Astrocyte (in vitro differentiated cells and primary cell): ENCODE measurements at regions not wholly inside any gene's neighbourhood (a gene's known extent, or its start where the extent isn't known, plus 50 kb on each side); places are given as distances from the start of the nearest gene placed in this dataset.

ENCODE experiments used
- DNase-seq: peaks from one replicate; pipeline ENCODE4 v3.0.0-alpha.2; 2010; ENCODE audit warnings: low read depth
- FAIRE-seq: peaks from 2 replicates; lab custom pipeline; 2011; peaks lifted over from hg19 to GRCh38; lab: Jason Lieb, UNC
- H2AFZ ChIP-seq: 2 replicates; pipeline ENCODE4 v1.6.0; 2012; ENCODE audit warnings: low read depth, low read length, inconsistent platforms
- H3K27ac ChIP-seq: 2 replicates; pipeline ENCODE4 v1.5.1; 2011; ENCODE audit warnings: low read depth, low read length, inconsistent platforms
- H3K27me3 ChIP-seq: 2 replicates; pipeline ENCODE4 v1.6.0; 2011; ENCODE audit warnings: low read length, inconsistent platforms; ENCODE audit not compliant: insufficient read depth
- H3K36me3 ChIP-seq: 2 replicates; pipeline ENCODE4 v1.5.1; 2011; ENCODE audit warnings: low read length, inconsistent platforms; ENCODE audit not compliant: insufficient read depth
- H3K4me1 ChIP-seq: 2 replicates; pipeline ENCODE4 v1.5.1; 2011; ENCODE audit warnings: low read length, inconsistent platforms; ENCODE audit not compliant: insufficient read depth
- H3K4me2 ChIP-seq: 2 replicates; pipeline ENCODE4 v1.6.0; 2012; ENCODE audit warnings: low read length, inconsistent platforms
- H3K4me3 ChIP-seq: 2 replicates; pipeline ENCODE4 v1.5.1; 2011; ENCODE audit warnings: low read depth, mild to moderate bottlenecking, low read length, inconsistent platforms; ENCODE audit not compliant: insufficient read depth
- H3K79me2 ChIP-seq: 2 replicates; pipeline ENCODE4 v1.6.0; 2012; ENCODE audit warnings: mild to moderate bottlenecking, low read length, inconsistent platforms; ENCODE audit not compliant: insufficient read depth
- H3K9ac ChIP-seq: 2 replicates; pipeline ENCODE4 v1.6.0; 2012; ENCODE audit warnings: mild to moderate bottlenecking, low read length, inconsistent platforms
- H3K9me3 ChIP-seq: 2 replicates; pipeline ENCODE4 v1.5.1; 2012; ENCODE audit warnings: low read depth, mild to moderate bottlenecking, low read length, inconsistent platforms; ENCODE audit not compliant: insufficient read depth
- H4K20me1 ChIP-seq: 2 replicates; pipeline ENCODE4 v1.6.0; 2012; ENCODE audit warnings: low read length, inconsistent platforms; ENCODE audit not compliant: insufficient read depth
- H3K27ac Mint-ChIP-seq: one replicate; pipeline ENCODE4 v1.8.0; 2021; ENCODE audit warnings: mild to moderate bottlenecking, mixed read lengths; ENCODE audit not compliant: unreplicated experiment
- H3K27me3 Mint-ChIP-seq: one replicate; pipeline ENCODE4 v1.8.0; 2021; ENCODE audit warnings: low read depth, mixed read lengths; ENCODE audit not compliant: unreplicated experiment
- H3K36me3 Mint-ChIP-seq: one replicate; pipeline ENCODE4 v1.8.0; 2021; ENCODE audit warnings: low read depth, mixed read lengths; ENCODE audit not compliant: unreplicated experiment
- H3K4me1 Mint-ChIP-seq: one replicate; pipeline ENCODE4 v1.8.0; 2021; ENCODE audit warnings: low read depth, mixed read lengths; ENCODE audit not compliant: unreplicated experiment
- H3K4me3 Mint-ChIP-seq: one replicate; pipeline ENCODE4 v1.8.0; 2021; ENCODE audit warnings: mild to moderate bottlenecking, moderate library complexity, mixed read lengths; ENCODE audit not compliant: unreplicated experiment
- H3K9me3 Mint-ChIP-seq: one replicate; pipeline ENCODE4 v1.8.0; 2021; ENCODE audit warnings: mild to moderate bottlenecking, mixed read lengths; ENCODE audit not compliant: unreplicated experiment
- EZH2 ChIP-seq: IDR thresholded peaks from 2 replicates; pipeline ENCODE4 v1.6.1; 2012; ENCODE audit warnings: mild to moderate bottlenecking, low read length, inconsistent platforms; ENCODE audit not compliant: insufficient read depth
- TF ChIP-seq, protein P1 (sequence below): IDR thresholded peaks from 2 replicates; pipeline ENCODE4 v1.5.1; 2011; ENCODE audit warnings: low read depth, mild to moderate bottlenecking, inconsistent platforms, low read length, moderate library complexity; ENCODE audit not compliant: insufficient read depth

DNA sequence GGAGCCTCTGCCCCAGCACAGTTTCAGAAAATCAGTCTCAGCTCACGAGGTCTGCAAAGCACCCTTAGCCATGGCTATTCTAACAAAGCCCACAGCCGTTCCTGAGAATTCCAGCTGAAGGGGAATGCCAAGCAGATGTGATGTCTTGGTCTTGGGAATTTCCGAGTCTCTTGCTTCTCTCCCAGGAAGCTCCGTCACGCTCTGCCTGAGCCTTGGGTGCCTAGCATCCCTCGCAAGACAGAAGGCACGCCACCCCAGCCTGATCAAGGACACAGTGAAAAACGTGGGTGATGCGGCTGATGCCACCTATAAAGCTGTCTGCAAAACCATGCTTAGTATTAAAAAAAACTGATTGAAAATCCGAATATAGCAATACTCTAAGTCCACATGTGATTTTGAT, 254.6 kb downstream of the SH3BP4 start:
- H3K4me1 Mint-ChIP-seq = no peaks in the 10 kb centered on the region
- peaks cover 13% of the 10 kb centered on the region for H3K27me3 ChIP-seq
- H2AFZ ChIP-seq = no peak overlapping the region
- H3K4me1 ChIP-seq = no peaks in the 10 kb centered on the region
- no peak overlapping the region for H3K27ac ChIP-seq
- no peak overlapping the region for H3K9ac ChIP-seq
- FAIRE-seq (no peak), DNase-seq (no peak)
- no peaks in the 10 kb centered on the region for H4K20me1 ChIP-seq
- peaks cover 2% of the 10 kb centered on the region for H3K36me3 Mint-ChIP-seq
- no peaks in the 10 kb centered on the region for H3K36me3 ChIP-seq
- no peaks in the 10 kb centered on the region for H3K9me3 ChIP-seq
- H3K79me2 ChIP-seq = no peaks in the 10 kb centered on the region
- H3K4me2 ChIP-seq = no peak overlapping the region
- TF ChIP-seq, protein P1, sequence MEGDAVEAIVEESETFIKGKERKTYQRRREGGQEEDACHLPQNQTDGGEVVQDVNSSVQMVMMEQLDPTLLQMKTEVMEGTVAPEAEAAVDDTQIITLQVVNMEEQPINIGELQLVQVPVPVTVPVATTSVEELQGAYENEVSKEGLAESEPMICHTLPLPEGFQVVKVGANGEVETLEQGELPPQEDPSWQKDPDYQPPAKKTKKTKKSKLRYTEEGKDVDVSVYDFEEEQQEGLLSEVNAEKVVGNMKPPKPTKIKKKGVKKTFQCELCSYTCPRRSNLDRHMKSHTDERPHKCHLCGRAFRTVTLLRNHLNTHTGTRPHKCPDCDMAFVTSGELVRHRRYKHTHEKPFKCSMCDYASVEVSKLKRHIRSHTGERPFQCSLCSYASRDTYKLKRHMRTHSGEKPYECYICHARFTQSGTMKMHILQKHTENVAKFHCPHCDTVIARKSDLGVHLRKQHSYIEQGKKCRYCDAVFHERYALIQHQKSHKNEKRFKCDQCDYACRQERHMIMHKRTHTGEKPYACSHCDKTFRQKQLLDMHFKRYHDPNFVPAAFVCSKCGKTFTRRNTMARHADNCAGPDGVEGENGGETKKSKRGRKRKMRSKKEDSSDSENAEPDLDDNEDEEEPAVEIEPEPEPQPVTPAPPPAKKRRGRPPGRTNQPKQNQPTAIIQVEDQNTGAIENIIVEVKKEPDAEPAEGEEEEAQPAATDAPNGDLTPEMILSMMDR = no peak
- no peak for TF ChIP-seq EZH2
- H3K27me3 Mint-ChIP-seq = peaks cover 37% of the 10 kb centered on the region
- H3K4me3 ChIP-seq = no peak overlapping the region
- peaks cover 2% of the 10 kb centered on the region for H3K9me3 Mint-ChIP-seq
- no peak overlapping the region for H3K27ac Mint-ChIP-seq
- H3K4me3 Mint-ChIP-seq = no peak overlapping the region

DNA sequence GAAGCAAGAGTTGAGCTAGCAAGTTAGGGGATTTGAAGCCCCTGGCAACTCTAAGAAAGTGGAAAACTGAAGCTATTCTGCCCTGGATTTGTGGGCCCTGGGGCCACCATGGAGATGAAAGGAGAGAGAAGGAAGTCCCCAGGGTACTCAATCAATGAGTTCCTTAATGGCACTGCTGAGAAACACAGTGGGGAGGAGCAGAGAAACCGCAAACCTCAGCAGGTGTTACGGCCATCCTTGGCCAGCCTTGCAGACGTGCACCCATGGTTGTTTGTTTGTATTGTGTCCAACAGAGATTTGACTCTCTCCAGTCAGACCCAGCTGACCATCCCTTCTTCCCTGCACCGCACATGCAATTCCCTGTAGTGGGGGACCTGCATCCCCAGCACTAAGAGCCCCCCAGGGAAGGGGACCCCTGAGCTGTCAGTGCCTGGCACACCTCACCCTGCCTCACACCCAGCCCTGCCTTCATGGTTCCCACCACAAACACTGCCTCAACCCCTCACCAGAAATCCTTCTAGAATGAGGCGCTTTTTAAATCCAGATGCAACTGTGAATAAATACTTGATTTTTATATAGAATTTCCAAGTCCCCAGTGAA, 255.3 kb downstream of the SH3BP4 start:
- peaks cover 2% of the 10 kb centered on the region for H3K36me3 Mint-ChIP-seq
- peaks cover 13% of the 10 kb centered on the region for H3K27me3 ChIP-seq
- no peak overlapping the region for H3K27ac ChIP-seq
- H3K36me3 ChIP-seq = no peaks in the 10 kb centered on the region
- H3K27ac Mint-ChIP-seq = no peak overlapping the region
- H4K20me1 ChIP-seq = no peaks in the 10 kb centered on the region
- no peak overlapping the region for H3K4me3 Mint-ChIP-seq
- H3K9me3 ChIP-seq = no peaks in the 10 kb centered on the region
- no peak overlapping the region for H3K4me2 ChIP-seq
- no peak overlapping the region for H3K9ac ChIP-seq
- no peaks in the 10 kb centered on the region for H3K4me1 Mint-ChIP-seq
- H3K79me2 ChIP-seq = no peaks in the 10 kb centered on the region
- H3K27me3 Mint-ChIP-seq = peaks cover 31% of the 10 kb centered on the region
- FAIRE-seq = no peak
- no peak overlapping the region for H2AFZ ChIP-seq
- TF ChIP-seq EZH2 = no peak
- TF ChIP-seq, protein P1 = no peak
- H3K9me3 Mint-ChIP-seq = peaks cover 2% of the 10 kb centered on the region
- no peaks in the 10 kb centered on the region for H3K4me1 ChIP-seq
- H3K4me3 ChIP-seq = no peak overlapping the region
- DNase-seq = no peak

DNA sequence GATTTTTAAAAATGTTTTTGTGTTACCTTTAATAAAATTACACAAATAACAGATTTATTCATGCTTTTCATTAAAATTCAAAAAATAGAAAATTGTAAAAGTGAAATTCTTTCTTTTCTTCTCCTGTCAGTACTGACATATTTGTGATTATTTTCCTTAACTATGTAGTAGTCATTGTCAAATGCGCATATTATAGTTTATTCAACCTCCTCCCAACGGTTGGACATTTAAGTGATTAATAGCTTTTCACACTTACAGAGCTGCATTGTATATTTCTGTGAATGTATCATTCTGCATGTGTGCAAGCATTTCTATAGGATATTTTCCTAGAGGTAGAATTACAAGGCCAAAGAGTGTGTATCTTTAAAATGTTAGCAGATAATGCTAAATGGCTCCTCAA, 259.2 kb downstream of the SH3BP4 start:
- Mint-ChIP-seq H3K9me3 (no peaks in the 10 kb centered on the region), H3K4me1 (no peaks in the 10 kb centered on the region), H3K27ac (no peak overlapping the region), H3K27me3 (peaks cover 14% of the 10 kb centered on the region), H3K4me3 (no peak overlapping the region), H3K36me3 (peaks cover 2% of the 10 kb centered on the region)
- no peaks in the 10 kb centered on the region for H3K36me3 ChIP-seq
- no peaks in the 10 kb centered on the region for H4K20me1 ChIP-seq
- H3K9me3 ChIP-seq = no peaks in the 10 kb centered on the region
- FAIRE-seq = no peak
- no peak overlapping the region for H3K27ac ChIP-seq
- no peak overlapping the region for H3K4me2 ChIP-seq
- H2AFZ ChIP-seq = no peak overlapping the region
- no peak for TF ChIP-seq EZH2
- TF ChIP-seq, protein P1 = no peak
- no peak overlapping the region for H3K4me3 ChIP-seq
- no peaks in the 10 kb centered on the region for H3K4me1 ChIP-seq
- no peaks in the 10 kb centered on the region for H3K79me2 ChIP-seq
- DNase-seq = no peak
- H3K27me3 ChIP-seq = peaks cover 9% of the 10 kb centered on the region
- H3K9ac ChIP-seq = no peak overlapping the region
